ENCODE measurements at regions not wholly inside any gene's neighbourhood (a gene's known extent, or its start where the extent isn't known, plus 50 kb on each side); places are given as distances from the start of the nearest gene placed in this dataset.
"Not testable (repeated sequence)": the region's sequence is repeated elsewhere in the genome, so short reads cannot be mapped to it uniquely, and the experiment has no call there.

DNA sequence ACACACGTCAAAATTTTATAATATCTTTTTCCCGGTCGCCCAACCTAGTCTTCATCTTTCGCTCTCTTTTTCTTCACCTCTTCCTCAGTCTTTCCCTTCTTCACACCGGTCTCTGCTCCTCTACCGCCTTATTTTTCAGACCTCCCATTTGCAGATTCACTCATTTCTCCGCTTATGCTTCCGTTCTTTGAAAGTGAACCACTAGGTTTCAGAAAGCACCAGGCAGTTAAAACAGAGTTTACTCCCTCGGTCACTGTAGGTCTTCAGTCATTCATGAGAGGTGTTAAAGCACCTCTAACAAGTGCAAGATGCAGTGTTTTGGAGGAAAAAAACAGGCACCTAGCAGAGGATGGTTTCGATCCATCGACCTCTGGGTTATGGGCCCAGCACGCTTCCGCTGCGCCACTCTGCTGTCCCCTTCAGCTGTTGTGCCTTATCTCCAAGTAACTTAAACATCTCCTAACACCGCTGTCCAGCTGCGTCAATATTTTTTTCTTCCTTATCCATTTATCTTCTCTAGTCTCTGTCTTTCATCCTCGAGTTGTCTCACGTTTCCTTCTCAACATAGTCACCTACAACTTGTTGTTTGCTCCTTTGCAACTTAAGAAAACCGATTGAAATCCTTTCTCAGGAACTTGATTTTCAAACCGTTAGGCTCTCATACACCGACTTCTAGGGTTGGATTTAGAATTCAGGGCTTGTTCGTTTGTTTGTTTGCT, 119.7 kb upstream of the ZNF184 start:
- DNase-seq (ENCODE audit: low read depth, low spot score), result no peak

DNA sequence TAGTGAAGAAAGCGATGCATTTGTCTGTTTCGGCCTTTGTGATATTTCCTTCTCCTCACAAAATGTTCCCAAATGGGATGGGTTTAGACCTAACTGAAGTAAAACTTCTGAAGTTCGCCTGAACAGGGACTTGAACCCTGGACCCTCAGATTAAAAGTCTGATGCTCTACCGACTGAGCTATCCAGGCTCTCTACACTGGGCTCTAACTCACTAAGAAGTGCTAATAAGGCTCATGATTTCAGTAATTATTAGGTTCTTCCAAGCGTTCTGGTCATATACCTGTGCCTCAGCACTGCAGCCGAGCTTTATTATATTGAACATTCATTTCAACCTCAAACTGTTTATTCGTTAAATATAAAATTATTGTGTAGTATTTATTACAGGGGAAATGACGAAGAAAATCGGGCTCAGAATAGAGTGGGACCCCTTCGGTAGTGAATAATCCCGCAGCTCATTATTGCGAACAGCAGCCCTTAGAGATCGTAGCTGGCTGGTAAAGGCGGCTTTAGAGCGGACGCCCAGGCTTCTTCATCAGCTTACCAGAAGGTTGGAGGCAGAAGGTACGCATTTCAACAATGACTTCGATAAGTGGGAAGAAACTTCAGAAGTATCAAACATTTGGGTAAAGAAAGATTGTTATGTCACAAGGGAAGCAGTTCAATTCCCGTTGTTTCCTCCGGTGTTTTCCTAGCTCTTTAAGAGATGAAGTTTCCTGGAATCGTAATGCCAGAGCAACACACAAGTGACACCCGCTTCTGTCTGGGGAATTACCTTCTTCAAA, 119.0 kb upstream of the ZNF184 start:
- DNase-seq (ENCODE audit: low read depth, low spot score), result no peak

DNA sequence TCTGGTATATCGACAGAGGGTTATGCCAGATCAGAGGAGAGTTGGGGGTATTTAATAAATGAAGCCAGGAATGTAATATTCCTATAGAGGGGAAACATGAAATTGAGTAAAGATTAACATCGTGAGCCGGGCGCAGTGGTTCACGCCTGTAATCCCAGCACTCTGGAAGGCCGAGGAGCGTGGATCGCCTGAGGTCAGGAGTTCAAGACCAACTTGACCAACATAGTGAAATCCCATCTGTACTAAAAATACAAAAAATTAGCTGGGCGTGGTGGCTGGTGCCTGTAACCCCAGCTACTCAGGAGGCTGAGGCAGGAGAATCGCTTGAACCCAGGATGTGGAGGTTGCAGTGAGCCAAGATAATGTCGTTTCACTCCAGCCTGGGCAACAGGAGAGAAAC, 112.4 kb upstream of the ZNF184 start:
- DNase-seq (ENCODE audit: low read depth, low spot score), result not testable (repeated sequence)

DNA sequence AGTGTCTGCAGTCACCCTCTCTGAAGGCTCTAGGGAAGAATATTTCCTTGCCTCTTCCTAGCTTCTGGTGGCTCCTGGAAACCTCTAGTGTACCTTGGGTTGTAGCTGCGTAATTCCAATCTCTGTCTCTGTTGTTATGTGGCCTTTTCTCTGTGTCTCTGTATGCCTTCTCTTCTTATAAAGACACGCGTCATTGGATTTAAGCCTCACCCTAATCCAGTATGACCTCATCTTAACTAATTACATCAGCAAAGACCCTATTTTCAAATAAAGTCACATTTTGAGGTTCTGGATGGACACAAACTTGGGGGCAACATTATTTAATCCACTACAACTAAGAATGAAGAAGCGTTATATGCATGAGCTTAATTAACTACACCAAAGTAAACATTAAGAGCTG, 111.4 kb upstream of the ZNF184 start:
- no peak for DNase-seq (ENCODE audit: low read depth, low spot score)

DNA sequence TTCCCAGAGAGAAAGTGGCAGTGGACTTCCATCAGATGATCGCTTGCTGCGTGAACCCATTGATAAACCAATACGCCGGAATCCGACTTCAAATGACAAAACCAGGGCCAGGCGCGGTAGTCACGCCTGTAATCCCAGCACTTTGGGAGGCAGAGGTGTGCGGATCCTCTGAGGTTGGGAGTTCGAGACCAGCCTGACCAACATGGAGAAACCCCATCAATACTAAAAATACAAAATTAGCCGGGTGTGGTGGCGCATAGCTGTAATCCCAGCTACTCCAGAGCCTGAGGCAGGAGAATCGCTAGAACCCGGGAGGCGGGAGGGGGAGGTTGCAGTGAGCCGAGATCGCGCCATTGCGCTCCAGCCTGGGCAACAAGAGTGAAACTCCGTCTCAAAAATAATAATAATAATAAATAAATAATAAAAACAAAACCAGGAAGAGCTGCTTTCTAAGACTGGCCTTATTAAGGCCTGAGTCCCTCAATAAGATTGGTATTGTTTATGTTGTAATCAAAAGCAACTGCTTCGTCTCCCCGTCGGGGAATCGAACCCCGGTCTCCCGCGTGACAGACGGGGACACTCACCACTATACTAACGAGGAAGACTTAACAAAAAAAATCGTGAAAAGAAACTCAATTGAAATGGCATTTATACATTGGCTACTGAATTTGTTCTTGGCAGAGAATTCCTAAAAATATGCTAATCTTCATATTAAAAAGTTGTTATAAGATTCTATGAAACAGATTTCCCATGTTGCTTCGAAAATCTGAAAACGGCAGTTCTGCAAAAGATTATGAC, 110.2 kb upstream of the ZNF184 start:
- DNase-seq (ENCODE audit: low read depth, low spot score), result peak; percentile 1

DNA sequence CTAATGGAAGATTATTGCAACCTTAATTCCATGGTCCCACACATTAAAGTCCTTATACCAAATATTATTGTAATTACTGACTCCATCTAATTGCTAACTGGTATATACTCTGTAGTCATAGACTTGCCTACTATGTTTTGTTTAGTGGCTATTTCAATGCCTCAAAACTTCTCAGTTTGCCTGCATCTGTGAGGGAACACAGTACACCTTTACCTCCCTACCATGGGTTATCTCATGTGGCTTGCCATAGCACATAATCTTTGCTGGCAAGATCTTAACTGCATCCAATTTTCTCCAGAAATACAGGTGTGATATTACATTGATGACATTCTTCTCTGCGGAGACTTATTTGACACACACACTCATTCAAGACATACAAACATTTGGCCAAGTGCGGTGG, 107.1 kb upstream of the ZNF184 start:
- DNase-seq (ENCODE audit: low read depth, low spot score), result no peak

DNA sequence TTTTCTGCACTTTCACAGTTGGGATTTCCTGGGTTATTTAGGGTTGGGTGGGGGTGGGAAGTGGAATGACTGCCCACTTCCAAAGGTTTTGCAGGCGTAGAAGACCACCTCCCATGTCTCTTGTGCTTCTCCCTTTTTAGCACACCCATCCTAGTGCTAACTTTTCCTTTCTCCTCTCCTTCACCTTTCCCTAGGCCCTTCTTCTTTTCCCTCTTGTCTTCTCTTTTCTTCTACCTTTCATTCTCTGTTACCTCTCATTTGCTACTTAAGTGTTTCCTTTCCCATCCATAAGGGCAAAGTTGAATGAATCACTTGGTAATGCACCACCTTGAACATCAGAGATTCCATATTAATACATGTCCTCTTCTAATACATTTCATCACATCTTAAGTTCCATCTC, 105.0 kb upstream of the ZNF184 start:
- DNase-seq (ENCODE audit: low read depth, low spot score), result no peak

DNA sequence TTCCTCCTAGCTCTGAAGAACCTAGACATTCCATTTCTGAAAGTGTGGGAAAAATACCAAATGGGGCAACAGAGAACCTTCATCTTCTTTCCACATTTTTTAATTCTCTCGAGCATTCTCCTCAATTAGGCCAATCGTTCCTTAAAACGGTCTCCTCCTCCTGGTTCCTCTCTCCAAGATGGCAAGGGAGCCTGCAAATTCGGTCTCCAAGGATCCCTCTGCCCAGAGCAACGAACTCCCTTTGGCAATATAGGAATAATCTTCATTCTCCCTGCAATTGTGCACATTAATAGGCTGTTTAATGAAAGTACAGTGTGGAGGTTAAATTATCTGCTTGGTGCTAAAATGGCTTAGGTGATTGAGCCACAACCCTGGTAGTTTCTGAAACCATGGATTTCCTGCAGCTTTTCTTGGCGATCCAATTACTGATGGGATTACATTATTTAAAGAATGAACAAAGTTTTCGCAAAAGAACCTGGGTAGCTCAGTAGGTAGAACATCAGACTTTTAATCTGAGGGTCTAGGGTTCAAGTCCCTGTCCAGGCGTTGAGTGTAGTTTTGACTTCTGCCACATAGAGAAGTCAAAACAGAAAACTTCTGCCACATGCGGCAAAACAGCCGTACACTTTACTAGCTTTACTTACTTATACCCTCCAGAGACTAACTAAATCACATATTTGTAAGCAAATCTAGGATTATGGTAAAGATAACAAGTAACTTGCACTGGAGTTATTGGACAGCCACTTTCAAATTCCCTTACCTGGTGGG, 102.9 kb upstream of the ZNF184 start:
- DNase-seq (ENCODE audit: low read depth, low spot score), result no peak

DNA sequence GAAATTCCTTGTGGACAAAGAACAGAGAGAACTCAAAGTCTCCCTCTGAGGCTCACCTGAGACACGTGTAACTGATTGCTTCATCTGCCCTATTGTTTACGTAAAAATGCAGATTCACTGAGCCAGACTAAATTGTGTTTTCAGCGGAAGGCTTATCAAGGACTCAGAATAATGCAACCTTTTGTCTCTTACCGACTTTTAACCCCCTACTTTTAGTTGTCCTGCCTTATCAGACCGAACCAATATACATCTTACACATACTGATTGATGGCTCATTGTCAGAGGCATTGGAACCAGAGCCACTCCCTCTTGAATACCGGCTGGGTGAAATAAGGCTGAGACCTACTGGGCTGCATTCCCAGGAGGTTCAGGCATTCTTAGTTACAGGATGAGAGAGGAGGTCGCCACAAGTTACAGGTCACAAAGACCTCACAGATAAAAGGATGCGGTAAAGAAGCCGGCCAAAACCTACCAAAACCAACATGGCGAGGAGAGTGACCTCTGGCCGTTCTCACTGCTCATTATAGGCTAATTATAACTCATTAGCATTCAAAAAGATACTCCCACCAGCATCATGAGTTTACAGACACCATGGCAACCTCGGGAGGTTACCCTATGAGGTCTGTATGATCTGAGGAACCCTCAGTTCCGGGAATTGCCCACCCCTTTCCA, 95.5 kb upstream of the ZNF184 start:
- no peak for DNase-seq (ENCODE audit: low read depth, low spot score)

DNA sequence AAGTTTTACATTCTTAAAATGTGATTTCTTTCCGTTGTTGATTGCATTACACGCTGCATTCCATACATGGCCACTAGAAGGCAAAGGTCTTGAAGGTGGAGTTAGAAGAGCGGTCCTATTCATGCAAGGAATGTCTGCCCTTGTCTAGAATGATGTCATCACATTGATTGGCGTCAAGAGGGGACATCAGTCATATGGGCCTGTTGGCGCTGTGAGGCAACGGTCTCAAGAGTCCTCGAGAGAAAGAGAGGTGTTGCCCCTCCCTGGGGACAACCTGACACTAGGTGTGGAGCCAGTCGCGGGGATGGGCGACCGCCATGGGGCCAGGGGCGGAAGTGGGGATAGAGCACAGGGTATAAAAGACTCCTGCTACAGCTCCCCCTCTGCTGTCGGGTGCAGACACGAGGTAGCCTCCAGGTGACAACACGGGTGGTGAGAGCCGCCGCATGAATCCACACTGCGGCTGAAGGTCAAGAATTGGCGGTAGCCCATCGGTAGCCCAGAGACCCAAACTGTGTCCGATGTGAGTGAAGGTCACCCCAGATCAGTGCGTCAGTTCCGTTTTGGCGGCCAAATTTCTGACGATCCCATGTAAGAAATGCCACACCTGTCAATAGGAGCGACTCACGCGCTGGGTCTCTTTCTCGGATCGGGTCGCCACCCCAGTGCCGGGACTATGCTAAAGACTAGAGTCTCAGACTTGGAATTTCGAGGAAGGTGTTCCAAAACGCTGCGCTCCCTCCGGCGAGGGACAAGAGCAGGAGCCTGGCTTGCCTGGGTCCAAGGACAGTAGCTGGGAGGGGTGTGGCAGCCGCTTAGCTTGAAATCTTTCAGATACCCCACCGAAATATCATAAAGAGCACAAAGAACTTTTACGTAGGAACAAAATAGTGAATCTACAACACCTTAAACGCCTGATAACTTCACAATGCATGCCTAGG, 93.2 kb upstream of the ZNF184 start:
- no peak for DNase-seq (ENCODE audit: low read depth, low spot score)

DNA sequence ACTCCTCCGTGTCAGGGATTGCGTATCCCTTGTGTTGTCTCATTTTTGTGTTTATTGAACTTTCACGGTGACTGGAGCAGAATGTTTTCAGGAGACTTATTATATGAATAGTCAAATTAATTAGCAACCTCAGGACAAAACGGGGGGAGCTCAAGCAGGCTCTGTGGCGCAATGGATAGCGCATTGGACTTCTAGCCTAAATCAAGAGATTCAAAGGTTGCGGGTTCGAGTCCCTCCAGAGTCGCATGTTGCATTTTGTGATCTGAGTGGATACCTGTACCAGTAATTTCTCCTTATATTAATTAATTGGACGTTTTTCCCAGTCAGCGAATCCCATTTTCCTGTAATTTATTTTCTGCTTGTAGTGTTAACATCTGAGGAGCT, 89.1 kb upstream of the ZNF184 start:
- no peak for DNase-seq (ENCODE audit: low read depth, low spot score)

DNA sequence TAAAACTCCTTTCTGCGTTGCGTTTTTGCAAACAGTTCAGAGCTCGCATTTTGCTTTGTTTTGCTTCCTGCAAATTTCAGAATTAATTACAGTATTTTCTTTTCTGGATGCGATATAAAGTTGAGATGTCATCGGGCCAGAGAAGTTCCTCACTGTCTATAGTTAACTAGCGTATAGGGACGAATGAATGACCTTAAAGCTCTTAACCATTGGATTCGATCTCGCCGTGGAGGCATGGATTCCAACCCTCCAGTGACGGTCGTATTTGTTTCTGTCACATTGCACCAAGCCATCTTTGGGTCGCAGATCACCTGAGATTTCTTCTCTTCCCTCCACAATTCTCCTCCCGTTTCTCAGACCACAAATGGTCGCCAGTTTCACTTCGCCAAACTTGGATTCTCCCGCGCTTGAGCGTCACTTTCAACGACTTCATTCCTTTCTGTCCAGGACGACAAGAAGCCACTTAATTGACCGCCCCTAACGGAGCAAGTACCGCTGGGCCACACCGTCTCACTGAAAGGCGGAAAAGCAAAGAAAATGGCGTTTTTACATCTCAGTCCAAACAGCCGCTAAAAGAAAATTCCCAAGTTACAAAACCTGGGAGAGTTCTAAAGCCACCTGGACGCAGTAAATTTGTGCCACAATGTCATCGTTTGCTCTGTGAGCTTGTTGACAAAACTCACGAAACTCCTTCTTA, 85.3 kb upstream of the ZNF184 start:
- no peak for DNase-seq (ENCODE audit: low read depth, low spot score)

DNA sequence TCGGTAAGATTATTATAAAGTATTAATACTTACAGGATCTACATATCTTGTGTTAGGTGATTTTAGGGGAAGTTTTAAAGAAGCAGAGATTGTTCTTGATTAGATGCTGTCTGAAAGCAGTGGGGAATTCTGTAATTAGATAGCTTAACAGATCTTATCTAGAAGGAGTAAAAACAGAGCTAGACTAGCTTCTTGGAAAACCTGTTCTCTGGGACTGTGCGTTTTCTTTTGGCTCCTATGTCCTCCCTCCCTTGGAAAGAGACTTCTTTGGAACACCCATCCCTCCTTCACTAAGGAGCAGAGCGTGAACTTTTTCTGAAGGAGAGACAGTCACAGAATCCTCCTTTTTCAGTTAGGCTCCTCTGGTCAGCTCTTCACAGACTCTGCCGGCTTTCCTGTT, 83.5 kb upstream of the ZNF184 start:
- no peak for DNase-seq (ENCODE audit: low read depth, low spot score)

DNA sequence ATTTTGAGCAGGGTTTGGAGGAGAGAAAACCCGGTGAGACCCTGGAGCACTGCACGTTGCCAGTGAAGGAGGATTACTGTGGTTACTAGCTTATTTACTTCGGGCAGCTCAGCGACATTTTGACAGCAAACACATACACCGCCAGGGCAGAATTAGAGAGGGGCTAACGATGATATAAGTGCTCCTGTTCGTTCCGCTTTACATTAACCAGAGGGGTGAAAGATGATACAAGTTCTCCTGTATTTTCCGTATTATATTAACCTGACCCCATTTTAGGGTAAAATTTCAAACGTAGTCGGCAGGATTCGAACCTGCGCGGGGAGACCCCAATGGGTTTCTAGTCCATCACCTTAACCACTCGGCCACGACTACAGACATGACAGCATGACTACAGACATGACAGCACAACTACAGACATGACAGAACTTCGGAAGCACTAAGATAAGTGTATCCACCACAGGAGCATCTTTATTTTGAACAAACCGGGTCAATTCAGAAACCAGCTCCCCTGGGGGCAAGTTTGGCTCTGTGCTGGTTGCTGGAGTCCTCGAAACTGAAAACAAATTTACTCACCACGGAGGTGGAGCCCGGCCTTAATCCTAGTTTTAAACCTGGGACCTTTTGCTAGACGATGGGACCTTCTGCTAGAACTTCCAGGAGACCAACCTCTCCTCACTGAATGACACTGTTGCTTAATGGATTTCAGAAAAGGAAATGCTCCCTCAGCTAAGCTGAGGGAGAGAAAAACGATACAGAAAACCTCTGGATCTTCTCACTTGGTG, 80.4 kb upstream of the ZNF184 start:
- DNase-seq (ENCODE audit: low read depth, low spot score), result no peak

DNA sequence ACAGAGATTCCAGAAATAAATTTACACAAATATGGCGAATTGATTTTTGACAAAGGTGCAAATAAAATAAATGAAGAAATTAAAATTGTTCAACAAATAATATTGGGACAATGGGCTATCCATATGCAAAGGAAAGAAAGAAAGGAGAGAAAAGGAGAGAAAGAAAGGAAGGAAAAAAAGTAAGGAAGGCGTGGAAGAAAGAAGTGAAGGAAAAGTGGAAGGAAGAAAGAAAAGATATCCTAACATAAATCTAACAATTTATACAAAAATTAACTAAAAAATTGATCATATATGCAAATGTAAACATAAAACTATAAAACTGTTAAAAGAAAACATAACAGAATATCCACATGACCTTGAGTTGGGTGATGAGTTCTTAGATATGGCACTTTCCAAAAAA, 78.7 kb upstream of the ZNF184 start:
- DNase-seq (ENCODE audit: low read depth, low spot score), result no peak

DNA sequence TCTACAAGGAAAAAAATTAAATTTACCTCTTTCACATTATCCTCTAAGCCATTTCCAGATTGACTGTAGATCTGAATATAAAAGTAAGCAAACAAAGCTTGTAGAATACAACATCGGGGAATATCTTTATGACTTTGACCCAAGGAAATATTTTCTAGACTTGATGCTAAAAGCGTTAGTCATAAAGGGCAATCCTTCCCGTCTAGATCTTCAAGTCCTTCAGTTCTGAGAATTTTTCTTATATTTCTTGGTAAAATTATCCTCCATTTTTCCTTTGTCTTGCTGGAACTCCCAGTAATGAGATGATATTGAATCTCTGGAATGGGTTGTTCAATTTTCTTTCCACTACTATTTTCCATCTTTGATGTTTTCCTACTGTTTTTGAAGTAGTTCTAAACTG, 77.8 kb upstream of the ZNF184 start:
- DNase-seq (ENCODE audit: low read depth, low spot score), result no peak

DNA sequence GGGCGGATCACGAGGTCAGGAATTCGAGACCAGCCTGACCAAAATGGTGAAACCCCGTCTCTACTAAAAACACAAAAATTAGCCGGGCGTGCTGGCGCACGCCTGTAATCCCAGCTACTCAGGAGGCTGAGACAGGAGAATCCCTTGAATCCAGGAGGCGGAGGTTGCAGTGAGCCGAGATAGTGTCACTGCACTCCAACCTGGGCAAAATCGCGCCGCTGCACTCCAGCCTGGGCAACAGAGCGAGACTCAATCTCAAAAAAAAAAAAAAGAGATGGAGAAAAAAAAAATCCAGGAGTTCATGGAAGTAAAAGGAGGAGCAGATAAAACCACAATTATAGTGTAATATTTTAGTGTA, 76.3 kb upstream of the ZNF184 start:
- DNase-seq (ENCODE audit: low read depth, low spot score), result not testable (repeated sequence)
